ENCODE measurements at regions not wholly inside any gene's neighbourhood (a gene's known extent, or its start where the extent isn't known, plus 50 kb on each side); places are given as distances from the start of the nearest gene placed in this dataset.

GRCh38 chr5:166602271-166602670, 1689.2 kb upstream of the WWC1 start:
- TF ChIP-seq YY1 (IDR thresholded peaks at IDR 0.05) (no peak), CTCF (IDR thresholded peaks at IDR 0.05; ENCODE audit: low read depth, low read length, missing input control) (no peak), SP1 (IDR thresholded peaks at IDR 0.05) (no peak), REST (IDR thresholded peaks at IDR 0.05) (no peak)

Measured in liver (tissue), 3 donors.